Sciatic nerve (tissue), 2 donors: ENCODE measurements at regions not wholly inside any gene's neighbourhood (a gene's known extent, or its start where the extent isn't known, plus 50 kb on each side); places are given as distances from the start of the nearest gene placed in this dataset.
"Not testable (repeated sequence)": the region's sequence is repeated elsewhere in the genome, so short reads cannot be mapped to it uniquely, and the experiment has no call there.

Source experiments
- ATAC-seq: fragments of 200-7000 bp; cut with Tn5 transposase; one replicate; pipeline ENCODE4 v1.9.1; 2020; ENCODE audit warnings: mild to moderate bottlenecking, moderate library complexity
- DNase-seq: peaks from one replicate; pipeline ENCODE4 v3.0.0-alpha.2; 2020; ENCODE audit warnings: low spot score
- intact Hi-C: fragments of 100-400 bp; cut with DNase I; formaldehyde crosslinking; loops from one replicate; pipeline ENCODE4 v1.14.2; 2022
- donor health status: DM: no; HTN: no; CAD: no.
- donor health status: DM: no; HTN: no; CAD: no.

- intact Hi-C loops = no loop called here
- ATAC-seq = no peak
Observed at GRCh38 chr1:192418552-192419285, 101.9 kb downstream of the RGS21 start.

DNA sequence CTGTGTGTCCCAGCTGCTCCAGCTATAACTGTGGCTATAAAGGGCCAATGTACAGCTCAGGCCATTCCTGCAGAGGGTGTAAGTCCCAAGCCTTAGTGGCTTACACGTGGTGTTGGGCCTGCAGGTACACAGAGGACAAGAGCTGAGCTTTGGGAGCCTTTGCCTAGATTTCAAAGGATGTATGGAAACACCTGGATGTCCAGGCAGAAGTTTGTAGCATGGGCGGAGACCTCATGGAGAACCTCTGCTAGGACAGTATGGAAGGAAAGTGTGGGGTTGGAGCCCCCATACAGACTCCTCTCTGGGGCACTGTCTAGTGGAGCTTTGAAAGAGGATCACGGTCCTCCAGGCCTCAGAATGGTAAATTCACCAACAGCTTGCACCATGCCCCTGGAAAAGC is 113.9 kb downstream of the RGS21 start:
- ATAC-seq (no peak), DNase-seq (no peak)
- intact Hi-C loops = no loop called here

More at GRCh38 chr1:192418552-192419285, 101.9 kb downstream of the RGS21 start:
- DNase-seq = no peak

DNA sequence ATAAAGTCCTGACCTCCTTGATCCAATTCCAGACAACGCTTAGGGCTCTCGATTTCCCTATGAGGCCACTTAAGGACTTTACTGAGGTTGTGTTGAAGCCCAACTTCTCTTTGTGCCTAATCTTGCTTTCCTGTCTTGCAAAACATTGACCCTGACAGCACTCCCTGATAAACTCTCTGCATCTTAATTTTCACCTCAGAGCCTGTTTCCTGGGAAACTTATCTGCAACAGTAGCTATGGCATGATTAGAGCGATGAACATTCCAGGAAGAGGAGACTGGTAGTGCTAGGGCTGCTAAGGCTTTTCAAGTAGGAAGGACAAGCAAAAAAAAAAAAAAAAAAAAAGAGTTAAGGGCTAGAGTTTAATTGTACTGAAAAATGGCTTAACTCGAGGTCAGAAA is 118.9 kb downstream of the RGS21 start:
- ATAC-seq = no peak
- no peak for DNase-seq
- intact Hi-C loops = no loop called here

GRCh38 chr1:192436441-192437078 is 119.8 kb downstream of the RGS21 start:
- no peak for ATAC-seq
- DNase-seq = no peak
- intact Hi-C loops = no loop called here

DNA sequence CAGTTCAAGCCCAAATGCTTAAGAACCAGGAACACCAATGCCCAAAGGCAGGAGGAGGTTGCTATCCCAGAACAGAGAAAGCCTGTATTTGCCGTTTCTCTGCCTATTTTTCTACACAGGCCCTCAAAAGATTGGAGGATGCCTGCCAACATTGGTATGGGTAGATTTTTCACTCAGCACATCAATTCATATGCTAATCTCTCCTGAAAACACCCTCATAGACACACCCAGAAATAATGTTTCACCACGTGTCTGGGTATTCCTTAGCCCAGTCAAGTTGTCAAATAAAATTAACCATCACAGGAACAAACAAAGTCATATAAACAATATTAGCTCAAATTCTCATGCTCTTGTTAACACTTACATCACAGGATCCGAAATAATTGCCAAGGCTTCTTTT is 121.9 kb downstream of the RGS21 start:
- DNase-seq = no peak
- intact Hi-C loops = no loop called here
- no peak for ATAC-seq

DNA sequence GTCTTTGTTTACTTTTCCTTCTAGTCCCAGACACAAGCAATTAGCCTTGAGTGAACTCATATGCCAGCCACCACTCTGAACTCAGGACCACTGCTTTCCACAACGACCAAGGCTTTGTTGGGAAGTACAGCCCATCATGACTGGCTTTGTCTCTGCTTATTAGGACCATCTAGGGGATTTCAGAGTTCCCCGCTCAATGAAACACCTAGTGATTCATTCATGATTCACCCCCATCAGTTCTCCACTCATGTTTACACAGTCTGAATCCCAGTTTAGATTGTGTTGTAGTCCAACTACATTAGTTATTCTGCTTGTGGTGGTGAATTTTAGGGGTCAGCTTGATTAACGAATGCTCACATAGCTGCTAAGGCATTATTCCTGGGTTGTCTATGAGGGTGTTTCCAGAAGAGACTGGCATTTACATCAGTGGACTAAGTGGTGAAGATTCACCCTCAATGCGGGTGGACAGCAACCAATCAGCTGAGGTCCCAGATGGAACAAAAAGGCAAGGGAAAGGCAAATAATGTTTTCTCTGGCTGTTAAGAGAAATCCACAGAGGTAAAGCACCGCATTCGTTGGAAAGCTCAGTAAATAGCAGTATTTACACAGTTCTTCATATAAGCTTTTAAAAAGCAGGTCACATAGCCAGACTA is 122.7 kb downstream of the RGS21 start:
- ATAC-seq (no peak), DNase-seq (no peak)
- intact Hi-C loops = no loop called here

DNA sequence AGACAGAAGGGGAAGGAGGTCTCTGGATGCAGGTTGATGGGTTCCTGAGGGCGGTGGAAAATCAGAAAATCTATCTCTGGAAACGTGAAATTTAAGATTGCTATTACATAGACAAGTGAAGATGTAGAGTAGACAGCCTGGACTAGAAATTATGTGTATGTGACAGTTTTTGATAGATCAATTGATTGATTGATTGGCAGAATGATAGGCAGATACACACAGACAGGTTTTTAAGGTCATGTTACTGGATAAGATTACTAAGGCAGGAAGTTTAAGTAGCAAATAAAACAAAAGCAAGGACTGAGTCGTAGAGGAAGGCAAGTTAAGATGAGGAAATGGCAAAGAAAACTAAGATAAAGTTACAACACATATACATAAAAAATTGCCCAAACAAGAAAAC is 124.7 kb downstream of the RGS21 start:
- intact Hi-C loops = no loop called here
- ATAC-seq (no peak), DNase-seq (no peak)

GRCh38 chr1:192442736-192443135 is 125.9 kb downstream of the RGS21 start:
- DNase-seq (no peak), ATAC-seq (no peak)
- intact Hi-C loops = no loop called here

GRCh38 chr1:192443616-192444015 is 126.8 kb downstream of the RGS21 start:
- no peak for DNase-seq
- intact Hi-C loops = no loop called here
- no peak for ATAC-seq

DNA sequence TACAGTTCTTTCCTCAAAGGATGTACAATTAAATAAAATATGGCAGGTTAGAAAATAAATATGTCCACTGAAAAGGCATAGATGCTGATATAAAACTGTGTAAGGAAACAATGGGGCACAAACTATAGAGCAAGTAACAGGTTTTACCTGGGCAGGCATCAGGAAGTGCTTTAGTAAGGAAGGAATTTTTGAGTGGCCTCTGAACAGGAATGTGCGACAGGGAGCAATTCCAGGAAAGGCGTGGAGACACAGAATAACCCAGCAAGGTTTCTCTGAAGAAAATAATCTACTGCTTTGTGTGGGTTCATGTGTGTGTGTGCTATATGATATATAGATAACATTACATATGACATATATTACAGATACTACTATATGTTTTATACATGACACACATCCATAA is 128.4 kb downstream of the RGS21 start:
- DNase-seq (no peak), ATAC-seq (no peak)
- intact Hi-C loops = no loop called here

DNA sequence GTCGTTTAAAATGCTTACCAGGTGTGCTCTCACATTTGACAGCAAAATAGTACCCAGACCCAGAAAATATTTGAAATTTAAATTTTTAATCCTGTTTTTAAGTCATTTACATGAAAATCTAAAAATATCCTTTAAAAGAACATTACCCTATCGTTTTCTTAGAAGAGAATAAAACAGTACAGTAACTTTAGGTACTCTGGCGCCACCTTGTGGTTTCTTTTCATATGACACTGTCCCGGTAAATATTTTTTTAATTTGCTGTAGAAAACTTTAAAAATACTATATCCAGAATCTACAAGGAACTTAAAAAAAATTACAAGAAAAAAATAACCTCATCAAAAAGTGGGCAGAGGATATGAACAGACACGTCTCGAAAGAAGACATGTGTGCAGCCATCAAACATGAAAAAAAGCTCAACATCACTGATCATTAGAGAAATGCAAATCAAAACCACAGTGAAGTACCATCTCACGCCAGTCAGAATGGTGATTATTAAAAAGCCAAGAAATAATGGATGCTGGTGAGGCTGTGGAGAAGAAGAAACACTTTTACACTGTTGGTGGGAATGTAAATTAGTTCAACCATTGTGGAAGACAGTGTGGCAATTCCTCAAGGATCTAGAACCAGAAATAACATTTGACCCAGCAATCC is 129.2 kb downstream of the RGS21 start:
- intact Hi-C loops = no loop called here
- ATAC-seq (no peak), DNase-seq (peak; percentile 73)

DNA sequence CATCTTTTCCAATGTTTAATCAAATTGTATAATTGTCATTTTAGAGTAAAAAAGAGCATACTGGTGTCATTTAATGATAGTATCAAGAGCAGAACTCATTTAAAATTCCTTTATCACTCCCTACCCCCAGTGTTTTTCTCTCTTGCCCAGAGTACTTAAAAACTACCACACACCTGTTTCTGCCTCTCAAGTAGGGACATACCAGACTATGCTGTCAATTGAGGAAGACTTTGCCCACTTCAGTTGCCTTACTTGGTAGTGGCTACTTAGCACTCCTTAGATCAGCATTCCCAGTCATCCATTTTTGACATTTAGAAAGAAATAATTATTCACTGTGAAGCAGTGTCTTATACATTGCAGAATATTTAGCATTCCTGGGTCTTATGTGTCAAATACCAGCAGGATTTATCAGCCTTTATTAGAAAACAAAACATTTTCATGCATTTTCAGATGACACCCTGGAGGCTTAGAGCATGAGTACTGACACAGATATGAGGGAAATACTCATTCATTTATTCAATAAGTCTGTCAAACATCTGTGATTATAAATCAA is 127.5 kb upstream of the RGS1 start:
- intact Hi-C loops = no loop called here
- ATAC-seq = no peak
- no peak for DNase-seq

DNA sequence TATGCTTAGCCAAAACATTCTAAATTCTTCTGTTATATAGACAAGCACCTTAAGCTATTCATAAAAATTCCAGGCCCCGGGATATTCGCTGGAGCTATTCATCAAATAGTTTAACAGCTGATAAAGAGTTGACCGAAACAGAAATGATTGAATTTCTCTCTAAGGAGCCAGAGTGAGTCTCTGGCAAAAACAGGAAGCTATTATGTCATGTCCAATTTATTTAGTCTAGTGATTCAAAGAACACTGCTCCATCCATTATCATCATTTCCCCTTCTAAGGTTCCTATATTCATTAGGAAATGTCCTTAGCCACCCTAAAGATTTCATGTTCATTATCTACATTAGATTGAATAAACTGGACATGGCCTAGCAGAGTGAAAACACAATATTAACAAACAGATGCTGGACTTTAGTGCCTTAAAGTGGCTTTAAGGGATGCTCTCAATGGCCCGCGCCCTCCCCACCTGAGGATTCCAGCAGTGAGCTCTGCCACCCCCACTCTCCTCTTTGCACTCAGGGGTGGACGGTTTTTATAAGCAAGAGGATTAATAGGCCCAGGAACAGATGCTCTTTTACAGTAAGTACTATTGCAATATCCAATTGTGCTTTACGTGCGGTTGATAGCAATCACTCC is 122.1 kb upstream of the RGS1 start:
- DNase-seq (no peak), ATAC-seq (no peak)
- intact Hi-C loops = no loop called here

- DNase-seq (no peak), ATAC-seq (no peak)
- intact Hi-C loops = no loop called here
Observed at GRCh38 chr1:192459467-192459866, 116.1 kb upstream of the RGS1 start.

DNA sequence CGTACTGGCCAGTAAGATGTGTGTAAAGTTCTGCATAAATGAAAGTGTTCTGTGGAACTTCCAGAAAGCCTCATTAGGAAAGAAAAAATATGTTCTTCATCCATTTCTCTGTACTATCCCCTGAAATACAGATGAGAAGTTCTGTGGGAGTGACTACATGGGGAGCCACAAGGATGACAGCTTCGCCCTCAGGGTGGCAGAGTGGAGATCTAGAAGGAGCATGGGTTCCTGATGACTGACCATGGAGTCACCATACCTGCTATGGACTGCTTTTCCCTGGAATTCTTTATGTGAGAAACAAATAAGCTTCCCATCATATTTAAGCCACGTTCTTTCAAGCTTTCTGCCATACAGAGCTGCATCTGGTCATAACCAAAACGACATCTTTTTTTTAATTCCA is 113.9 kb upstream of the RGS1 start:
- ATAC-seq = no peak
- no peak for DNase-seq
- intact Hi-C loops = no loop called here

GRCh38 chr1:192462616-192463015 is 113.0 kb upstream of the RGS1 start:
- intact Hi-C loops = no loop called here
- ATAC-seq (no peak), DNase-seq (no peak)

- ATAC-seq (no peak), DNase-seq (no peak)
- intact Hi-C loops = no loop called here
Observed at GRCh38 chr1:192463661-192464060, 111.9 kb upstream of the RGS1 start.

- intact Hi-C loops, ATAC-seq: not testable (repeated sequence)
Observed at GRCh38 chr1:192465221-192465620, 110.4 kb upstream of the RGS1 start.

DNA sequence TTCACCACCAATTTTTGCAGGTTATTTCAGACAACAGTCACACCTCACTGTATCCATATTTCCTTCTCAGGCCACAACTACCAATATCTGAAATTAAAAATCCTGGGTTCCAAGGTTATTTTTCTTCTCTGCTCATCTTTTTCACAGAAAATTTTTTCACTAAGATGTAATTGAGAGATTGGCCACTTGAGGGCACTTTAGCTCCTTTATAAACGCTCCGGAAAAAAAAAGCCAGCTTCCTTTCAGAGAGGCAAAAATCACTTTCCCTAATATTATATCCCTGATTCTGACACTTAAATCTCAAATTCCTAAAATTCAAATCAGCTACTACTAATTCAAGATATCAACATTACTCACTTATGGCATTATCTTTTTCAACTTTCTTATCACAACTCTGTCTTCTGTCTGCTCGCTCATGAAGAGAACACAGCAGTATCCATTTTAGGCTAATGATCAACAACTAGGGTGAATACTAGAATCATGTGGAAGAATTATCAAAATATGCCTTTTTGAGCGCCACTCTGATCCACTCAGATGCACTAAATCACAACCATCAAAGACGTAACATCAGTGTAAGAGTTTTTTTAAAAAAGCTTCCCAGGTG is 101.4 kb upstream of the RGS1 start:
- peak; percentile 31 for ATAC-seq
- intact Hi-C loops = loop anchor here (10.0 kb wide), 3 partner anchors 111 to 551 kb away; no protein-coding TSS in a partner anchor
- DNase-seq = no peak

More at GRCh38 chr1:192465221-192465620, 110.4 kb upstream of the RGS1 start:
- DNase-seq = not testable (repeated sequence)
